SK-N-SH treated with all-trans-retinoic acid at 6 μM for 48 hours (cell line): ENCODE measurements at regions not wholly inside any gene's neighbourhood (a gene's known extent, or its start where the extent isn't known, plus 50 kb on each side); places are given as distances from the start of the nearest gene placed in this dataset.

Source experiments
- ATAC-seq: fragments of 200-7000 bp; cut with Tn5 transposase; 3 replicates; pipeline ENCODE4 v1.9.1; 2020; ENCODE audit warnings: mild to moderate bottlenecking, moderate library complexity
- ARNTL ChIP-seq: fragments of 450-650 bp; formaldehyde crosslinking; IDR thresholded peaks from 2 replicates; pipeline ENCODE4 v1.5.0; 2020; ENCODE audit warnings: low read depth, mild to moderate bottlenecking, moderate library complexity, borderline replicate concordance
- BACH2 ChIP-seq: fragments of 250-450 bp; sonication (Bioruptor Pico); IDR thresholded peaks from 2 replicates; pipeline ENCODE4 v1.9.0; 2021; ENCODE audit warnings: mild to moderate bottlenecking, borderline replicate concordance
- CSDC2 ChIP-seq: fragments of 250-450 bp; sonication (Bioruptor Pico); IDR thresholded peaks from 2 replicates; pipeline ENCODE4 v1.5.0; 2020; ENCODE audit warnings: mild to moderate bottlenecking, moderate library complexity
- ESRRG ChIP-seq: fragments of 250-450 bp; sonication (Bioruptor Pico); IDR thresholded peaks from 2 replicates; pipeline ENCODE4 v1.6.1; 2021; ENCODE audit warnings: mild to moderate bottlenecking
- GLIS3 ChIP-seq: fragments of 250-450 bp; sonication (Bioruptor Pico); IDR thresholded peaks from 2 replicates; pipeline ENCODE4 v1.5.0; 2020; ENCODE audit warnings: mild to moderate bottlenecking, moderate library complexity
- PPARA ChIP-seq: fragments of 250-450 bp; sonication (Bioruptor Pico); IDR thresholded peaks from 2 replicates; pipeline ENCODE4 v1.5.0; 2020; ENCODE audit warnings: mild to moderate bottlenecking, borderline replicate concordance
- RARB ChIP-seq: fragments of 250-450 bp; sonication (Bioruptor Pico); IDR thresholded peaks from 2 replicates; pipeline ENCODE4 v1.8.0; 2021; ENCODE audit warnings: mild to moderate bottlenecking, moderate library complexity
- SNAI2 ChIP-seq: fragments of 250-450 bp; sonication (Bioruptor Pico); IDR thresholded peaks from 2 replicates; pipeline ENCODE4 v1.5.0; 2020; ENCODE audit warnings: mild to moderate bottlenecking, moderate library complexity
- TCF4 ChIP-seq: fragments of 250-450 bp; sonication (Bioruptor Pico); IDR thresholded peaks from 2 replicates; pipeline ENCODE4 v1.8.0; 2021; ENCODE audit warnings: mild to moderate bottlenecking, moderate library complexity, borderline replicate concordance
- TOX ChIP-seq: fragments of 250-450 bp; sonication (Bioruptor Pico); IDR thresholded peaks from 2 replicates; pipeline ENCODE4 v1.8.0; 2021; ENCODE audit warnings: mild to moderate bottlenecking, moderate library complexity, borderline replicate concordance
- ZC3H10 ChIP-seq: fragments of 250-450 bp; sonication (Bioruptor Pico); IDR thresholded peaks from 2 replicates; pipeline ENCODE4 v1.5.1; 2021; ENCODE audit warnings: mild to moderate bottlenecking, moderate library complexity
- ZFP3 ChIP-seq: fragments of 250-450 bp; sonication (Bioruptor Pico); IDR thresholded peaks from 2 replicates; pipeline ENCODE4 v1.5.0; 2020; ENCODE audit warnings: mild to moderate bottlenecking, moderate library complexity
- ZFP30 ChIP-seq: fragments of 450-650 bp; formaldehyde crosslinking; IDR thresholded peaks from 2 replicates; pipeline ENCODE4 v1.5.0; 2022; ENCODE audit warnings: mild to moderate bottlenecking, moderate library complexity
- ZNF565 ChIP-seq: fragments of 450-650 bp; formaldehyde crosslinking; conservative IDR thresholded peaks from 2 replicates; pipeline ENCODE4 v1.5.0; 2020; ENCODE audit warnings: low read depth, mild to moderate bottlenecking, moderate library complexity
- ZNF70 ChIP-seq: fragments of 450-650 bp; formaldehyde crosslinking; IDR thresholded peaks from 2 replicates; pipeline ENCODE4 v1.5.0; 2020; ENCODE audit warnings: mild to moderate bottlenecking, moderate library complexity
- ZNF8 ChIP-seq: fragments of 450-650 bp; formaldehyde crosslinking; IDR thresholded peaks from 2 replicates; pipeline ENCODE4 v1.5.0; 2020; ENCODE audit warnings: mild to moderate bottlenecking, moderate library complexity
- TF ChIP-seq, protein P1 (sequence below): fragments of 250-450 bp; sonication (Bioruptor Pico); IDR thresholded peaks from 2 replicates; pipeline ENCODE4 v1.8.0; 2021; ENCODE audit warnings: low read depth, mild to moderate bottlenecking, moderate library complexity, borderline replicate concordance
- TF ChIP-seq, protein P2 (sequence below): fragments of 250-450 bp; sonication (Bioruptor Pico); IDR thresholded peaks from 2 replicates; pipeline ENCODE4 v1.5.1; 2021; ENCODE audit warnings: mild to moderate bottlenecking, moderate library complexity
- TF ChIP-seq, protein P3 (sequence below): fragments of 250-450 bp; sonication (Bioruptor Pico); IDR thresholded peaks from 2 replicates; pipeline ENCODE4 v1.5.1; 2020; ENCODE audit warnings: low read depth, mild to moderate bottlenecking, moderate library complexity
- TF ChIP-seq, protein P4 (sequence below): fragments of 250-450 bp; sonication (Bioruptor Pico); IDR thresholded peaks from 2 replicates; pipeline ENCODE4 v1.8.0; 2020; ENCODE audit warnings: mild to moderate bottlenecking, moderate library complexity, borderline replicate concordance

DNA sequence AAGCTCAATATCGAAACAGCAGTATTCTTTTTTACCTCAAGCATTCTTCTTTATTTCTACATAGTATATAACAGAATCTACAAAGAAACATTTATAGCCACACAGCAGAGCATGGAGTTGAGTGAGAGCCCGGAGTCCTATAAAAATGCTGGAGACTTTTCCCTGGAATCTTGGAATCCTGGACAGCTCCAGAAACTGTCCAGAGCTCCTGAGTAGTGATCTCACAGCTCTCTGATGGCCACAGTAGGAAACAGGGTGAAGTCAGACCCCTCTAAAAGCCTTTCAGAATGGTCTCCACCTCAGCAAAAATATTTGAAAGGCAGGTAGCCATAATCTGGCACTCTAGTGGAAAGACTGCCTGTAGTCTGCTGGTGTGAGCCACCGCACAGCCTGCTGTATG lies 149.3 kb upstream of the STXBP5 start:
- no peak for TF ChIP-seq ARNTL
- no peak for TF ChIP-seq ZNF70 (CRISPR knock-in tag)
- TF ChIP-seq, protein P1, sequence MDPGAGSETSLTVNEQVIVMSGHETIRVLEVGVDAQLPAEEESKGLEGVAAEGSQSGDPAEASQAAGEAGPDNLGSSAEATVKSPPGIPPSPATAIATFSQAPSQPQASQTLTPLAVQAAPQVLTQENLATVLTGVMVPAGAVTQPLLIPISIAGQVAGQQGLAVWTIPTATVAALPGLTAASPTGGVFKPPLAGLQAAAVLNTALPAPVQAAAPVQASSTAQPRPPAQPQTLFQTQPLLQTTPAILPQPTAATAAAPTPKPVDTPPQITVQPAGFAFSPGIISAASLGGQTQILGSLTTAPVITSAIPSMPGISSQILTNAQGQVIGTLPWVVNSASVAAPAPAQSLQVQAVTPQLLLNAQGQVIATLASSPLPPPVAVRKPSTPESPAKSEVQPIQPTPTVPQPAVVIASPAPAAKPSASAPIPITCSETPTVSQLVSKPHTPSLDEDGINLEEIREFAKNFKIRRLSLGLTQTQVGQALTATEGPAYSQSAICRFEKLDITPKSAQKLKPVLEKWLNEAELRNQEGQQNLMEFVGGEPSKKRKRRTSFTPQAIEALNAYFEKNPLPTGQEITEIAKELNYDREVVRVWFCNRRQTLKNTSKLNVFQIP (CRISPR knock-in tag): no peak
- TF ChIP-seq SNAI2 (CRISPR knock-in tag): no peak
- TF ChIP-seq BACH2 (CRISPR knock-in tag): no peak
- TF ChIP-seq, protein P2, sequence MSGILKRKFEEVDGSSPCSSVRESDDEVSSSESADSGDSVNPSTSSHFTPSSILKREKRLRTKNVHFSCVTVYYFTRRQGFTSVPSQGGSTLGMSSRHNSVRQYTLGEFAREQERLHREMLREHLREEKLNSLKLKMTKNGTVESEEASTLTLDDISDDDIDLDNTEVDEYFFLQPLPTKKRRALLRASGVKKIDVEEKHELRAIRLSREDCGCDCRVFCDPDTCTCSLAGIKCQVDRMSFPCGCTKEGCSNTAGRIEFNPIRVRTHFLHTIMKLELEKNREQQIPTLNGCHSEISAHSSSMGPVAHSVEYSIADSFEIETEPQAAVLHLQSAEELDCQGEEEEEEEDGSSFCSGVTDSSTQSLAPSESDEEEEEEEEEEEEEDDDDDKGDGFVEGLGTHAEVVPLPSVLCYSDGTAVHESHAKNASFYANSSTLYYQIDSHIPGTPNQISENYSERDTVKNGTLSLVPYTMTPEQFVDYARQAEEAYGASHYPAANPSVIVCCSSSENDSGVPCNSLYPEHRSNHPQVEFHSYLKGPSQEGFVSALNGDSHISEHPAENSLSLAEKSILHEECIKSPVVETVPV: no peak
- TF ChIP-seq, protein P3, sequence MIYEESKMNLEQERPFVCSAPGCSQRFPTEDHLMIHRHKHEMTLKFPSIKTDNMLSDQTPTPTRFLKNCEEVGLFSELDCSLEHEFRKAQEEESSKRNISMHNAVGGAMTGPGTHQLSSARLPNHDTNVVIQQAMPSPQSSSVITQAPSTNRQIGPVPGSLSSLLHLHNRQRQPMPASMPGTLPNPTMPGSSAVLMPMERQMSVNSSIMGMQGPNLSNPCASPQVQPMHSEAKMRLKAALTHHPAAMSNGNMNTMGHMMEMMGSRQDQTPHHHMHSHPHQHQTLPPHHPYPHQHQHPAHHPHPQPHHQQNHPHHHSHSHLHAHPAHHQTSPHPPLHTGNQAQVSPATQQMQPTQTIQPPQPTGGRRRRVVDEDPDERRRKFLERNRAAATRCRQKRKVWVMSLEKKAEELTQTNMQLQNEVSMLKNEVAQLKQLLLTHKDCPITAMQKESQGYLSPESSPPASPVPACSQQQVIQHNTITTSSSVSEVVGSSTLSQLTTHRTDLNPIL (CRISPR knock-in tag): no peak
- TF ChIP-seq, all 23 proteins: peak for 0
- ATAC-seq: no peak

DNA sequence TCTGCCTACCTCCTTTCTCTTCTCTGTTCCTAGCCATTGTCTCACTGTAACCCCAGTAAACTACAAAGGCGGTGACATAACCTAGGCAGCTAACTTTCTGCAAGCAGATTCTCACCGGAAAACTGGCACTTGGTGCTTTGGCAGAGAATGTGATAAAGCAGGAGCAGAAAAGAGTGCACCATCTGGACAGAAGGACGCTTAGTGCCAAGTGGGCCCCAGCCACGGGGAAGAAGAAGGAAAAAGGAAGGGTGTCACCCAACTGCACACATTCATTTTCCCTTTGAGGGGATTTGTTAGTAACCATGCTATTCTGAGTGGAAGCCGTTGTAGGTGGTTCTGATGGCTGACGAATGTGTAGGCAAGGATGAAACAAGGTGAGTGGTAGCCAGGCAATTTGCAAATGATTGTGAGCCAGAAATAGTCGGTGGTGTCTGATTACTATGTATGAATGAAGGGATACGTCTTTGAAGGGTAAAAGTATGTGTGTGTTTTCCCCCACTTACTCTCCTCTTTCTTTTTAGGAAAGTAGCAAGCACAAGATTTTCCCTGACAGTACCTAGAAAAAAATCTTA lies 148.3 kb upstream of the STXBP5 start:
- ATAC-seq: no peak

DNA sequence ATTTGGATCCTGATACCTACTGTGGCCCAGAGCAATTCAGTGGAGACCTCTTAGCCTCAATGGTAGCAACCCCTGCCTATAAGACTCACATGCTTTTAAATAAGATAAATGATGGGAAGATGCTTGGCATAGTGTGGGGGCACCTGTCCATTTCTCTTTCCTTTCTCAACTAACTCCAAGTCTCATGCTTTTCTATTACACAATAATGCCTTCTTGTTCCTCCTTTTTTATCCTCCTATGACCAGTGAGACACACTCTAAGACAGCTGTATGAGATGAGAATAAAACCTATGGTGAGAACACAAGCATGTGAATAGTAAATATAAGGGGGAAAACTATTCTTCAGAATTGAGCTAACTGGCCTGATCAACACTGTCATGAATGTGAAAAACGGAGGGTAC lies 147.0 kb upstream of the STXBP5 start:
- no peak for ATAC-seq
- TF ChIP-seq SNAI2 (CRISPR knock-in tag) (no peak), ZNF8 (CRISPR knock-in tag) (no peak), ARNTL (no peak), RARB (no peak), PPARA (CRISPR knock-in tag) (no peak), GLIS3 (no peak), ZFP3 (CRISPR knock-in tag) (no peak), ZNF70 (CRISPR knock-in tag) (no peak), TOX (CRISPR knock-in tag) (no peak), TCF4 (CRISPR knock-in tag) (no peak), CSDC2 (no peak), ZC3H10 (CRISPR knock-in tag) (no peak), ESRRG (CRISPR knock-in tag) (no peak), ZFP30 (CRISPR knock-in tag) (no peak), BACH2 (CRISPR knock-in tag) (no peak)
- TF ChIP-seq, protein P2: no peak
- TF ChIP-seq, protein P3 (CRISPR knock-in tag): no peak
- TF ChIP-seq, protein P1 (CRISPR knock-in tag): no peak

More for the DNA sequence above, 148.3 kb upstream of the STXBP5 start:
- TF ChIP-seq ARNTL (no peak), ZNF565 (CRISPR knock-in tag) (no peak), ZFP30 (CRISPR knock-in tag) (no peak), SNAI2 (CRISPR knock-in tag) (no peak), BACH2 (CRISPR knock-in tag) (no peak), PPARA (CRISPR knock-in tag) (no peak), RARB (no peak)
- TF ChIP-seq, protein P4, sequence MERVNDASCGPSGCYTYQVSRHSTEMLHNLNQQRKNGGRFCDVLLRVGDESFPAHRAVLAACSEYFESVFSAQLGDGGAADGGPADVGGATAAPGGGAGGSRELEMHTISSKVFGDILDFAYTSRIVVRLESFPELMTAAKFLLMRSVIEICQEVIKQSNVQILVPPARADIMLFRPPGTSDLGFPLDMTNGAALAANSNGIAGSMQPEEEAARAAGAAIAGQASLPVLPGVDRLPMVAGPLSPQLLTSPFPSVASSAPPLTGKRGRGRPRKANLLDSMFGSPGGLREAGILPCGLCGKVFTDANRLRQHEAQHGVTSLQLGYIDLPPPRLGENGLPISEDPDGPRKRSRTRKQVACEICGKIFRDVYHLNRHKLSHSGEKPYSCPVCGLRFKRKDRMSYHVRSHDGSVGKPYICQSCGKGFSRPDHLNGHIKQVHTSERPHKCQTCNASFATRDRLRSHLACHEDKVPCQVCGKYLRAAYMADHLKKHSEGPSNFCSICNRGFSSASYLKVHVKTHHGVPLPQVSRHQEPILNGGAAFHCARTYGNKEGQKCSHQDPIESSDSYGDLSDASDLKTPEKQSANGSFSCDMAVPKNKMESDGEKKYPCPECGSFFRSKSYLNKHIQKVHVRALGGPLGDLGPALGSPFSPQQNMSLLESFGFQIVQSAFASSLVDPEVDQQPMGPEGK (CRISPR knock-in tag): no peak
- TF ChIP-seq, protein P1 (CRISPR knock-in tag): no peak
